Prostate gland (tissue), 2 donors: ENCODE measurements at regions not wholly inside any gene's neighbourhood (a gene's known extent, or its start where the extent isn't known, plus 50 kb on each side); places are given as distances from the start of the nearest gene placed in this dataset.

ENCODE experiments used
- POLR2A ChIP-seq: fragments of 450-650 bp; IDR thresholded peaks from one replicate; pipeline ENCODE4 v1.6.1; 2016; ENCODE audit warnings: antibody characterized with exemption, mild to moderate bottlenecking
- POLR2AphosphoS5 ChIP-seq: sonication (generic); formaldehyde crosslinking; IDR thresholded peaks from one replicate; pipeline ENCODE4 v1.6.1; 2017; ENCODE audit warnings: antibody characterized with exemption
- TF ChIP-seq, protein P1 (sequence below), 4 experiments: fragments of 200-600 bp in 2 of 4; fragments of 450-650 bp in 2 of 4; sonication (generic) in 2 of 4; IDR thresholded peaks; 1 replicate in 3 of 4; 2 replicates in 1 of 4; pipeline ENCODE4 v1.5.1; 2016 to 2019; ENCODE audit warnings: antibody characterized with exemption in 4 of 4, mild to moderate bottlenecking in 2 of 4, moderate library complexity in 2 of 4

DNA sequence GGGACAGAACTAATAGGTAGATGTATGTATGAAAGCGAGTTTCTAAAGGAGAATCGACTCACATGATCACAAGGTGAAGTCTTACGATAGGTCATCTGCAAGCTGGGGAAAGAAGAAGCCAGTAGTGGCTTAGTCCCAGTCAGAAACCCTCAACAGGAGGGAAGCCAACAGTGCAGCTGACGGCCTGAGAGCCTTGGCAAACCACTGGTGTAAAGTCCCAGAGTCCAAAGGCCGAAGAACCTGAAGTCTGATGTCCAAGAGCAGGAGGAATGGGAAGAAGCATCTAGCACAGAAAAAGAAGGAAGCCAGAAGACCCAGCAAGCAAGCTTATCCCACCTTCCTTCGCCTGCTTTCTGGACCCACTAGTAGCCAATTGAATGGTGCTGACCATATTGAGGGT, 507.6 kb upstream of the ARGLU1 start:
- TF ChIP-seq, protein P1, sequence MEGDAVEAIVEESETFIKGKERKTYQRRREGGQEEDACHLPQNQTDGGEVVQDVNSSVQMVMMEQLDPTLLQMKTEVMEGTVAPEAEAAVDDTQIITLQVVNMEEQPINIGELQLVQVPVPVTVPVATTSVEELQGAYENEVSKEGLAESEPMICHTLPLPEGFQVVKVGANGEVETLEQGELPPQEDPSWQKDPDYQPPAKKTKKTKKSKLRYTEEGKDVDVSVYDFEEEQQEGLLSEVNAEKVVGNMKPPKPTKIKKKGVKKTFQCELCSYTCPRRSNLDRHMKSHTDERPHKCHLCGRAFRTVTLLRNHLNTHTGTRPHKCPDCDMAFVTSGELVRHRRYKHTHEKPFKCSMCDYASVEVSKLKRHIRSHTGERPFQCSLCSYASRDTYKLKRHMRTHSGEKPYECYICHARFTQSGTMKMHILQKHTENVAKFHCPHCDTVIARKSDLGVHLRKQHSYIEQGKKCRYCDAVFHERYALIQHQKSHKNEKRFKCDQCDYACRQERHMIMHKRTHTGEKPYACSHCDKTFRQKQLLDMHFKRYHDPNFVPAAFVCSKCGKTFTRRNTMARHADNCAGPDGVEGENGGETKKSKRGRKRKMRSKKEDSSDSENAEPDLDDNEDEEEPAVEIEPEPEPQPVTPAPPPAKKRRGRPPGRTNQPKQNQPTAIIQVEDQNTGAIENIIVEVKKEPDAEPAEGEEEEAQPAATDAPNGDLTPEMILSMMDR (IDR thresholded peaks at IDR 0.05), result no peak
- TF ChIP-seq POLR2A, result no peak
- TF ChIP-seq POLR2AphosphoS5, result no peak
